ENCODE measurements at regions not wholly inside any gene's neighbourhood (a gene's known extent, or its start where the extent isn't known, plus 50 kb on each side); places are given as distances from the start of the nearest gene placed in this dataset.

GRCh38 chr5:167155387-167156005 lies 1135.9 kb upstream of the WWC1 start:
- no peak for DNase-seq (ENCODE audit: low read depth, low spot score)

- DNase-seq (ENCODE audit: low read depth, low spot score), result no peak
These were observed 1135.0 kb upstream of the WWC1 start for GRCh38 chr5:167156446-167156845.

GRCh38 chr5:167158588-167158987 lies 1132.9 kb upstream of the WWC1 start:
- no peak for DNase-seq (ENCODE audit: low read depth, low spot score)

GRCh38 chr5:167160388-167160787 lies 1131.1 kb upstream of the WWC1 start:
- no peak for DNase-seq (ENCODE audit: low read depth, low spot score)

- no peak for DNase-seq (ENCODE audit: low read depth, low spot score)
These were observed 1124.7 kb upstream of the WWC1 start for GRCh38 chr5:167166696-167167095.

GRCh38 chr5:167167191-167167795 lies 1124.2 kb upstream of the WWC1 start:
- no peak for DNase-seq (ENCODE audit: low read depth, low spot score)

- no peak for DNase-seq (ENCODE audit: low read depth, low spot score)
These were observed 1122.5 kb upstream of the WWC1 start for GRCh38 chr5:167168971-167169370.

- no peak for DNase-seq (ENCODE audit: low read depth, low spot score)
These were observed 1120.4 kb upstream of the WWC1 start for GRCh38 chr5:167171056-167171455.

GRCh38 chr5:167177736-167178135 lies 1113.7 kb upstream of the WWC1 start:
- DNase-seq (ENCODE audit: low read depth, low spot score), result no peak

- DNase-seq (ENCODE audit: low read depth, low spot score), result no peak
These were observed 1110.5 kb upstream of the WWC1 start for GRCh38 chr5:167180906-167181305.

- no peak for DNase-seq (ENCODE audit: low read depth, low spot score)
These were observed 1085.6 kb upstream of the WWC1 start for GRCh38 chr5:167205881-167206280.

GRCh38 chr5:167207081-167207480 lies 1084.4 kb upstream of the WWC1 start:
- no peak for DNase-seq (ENCODE audit: low read depth, low spot score)

GRCh38 chr5:167208911-167209310 lies 1082.5 kb upstream of the WWC1 start:
- no peak for DNase-seq (ENCODE audit: low read depth, low spot score)

GRCh38 chr5:167217097-167217743 lies 1074.2 kb upstream of the WWC1 start:
- DNase-seq (ENCODE audit: low read depth, low spot score), result no peak

GRCh38 chr5:167219298-167219697 lies 1072.1 kb upstream of the WWC1 start:
- DNase-seq (ENCODE audit: low read depth, low spot score), result no peak

- DNase-seq (ENCODE audit: low read depth, low spot score), result no peak
These were observed 1065.1 kb upstream of the WWC1 start for GRCh38 chr5:167226386-167226785.

GRCh38 chr5:167228134-167228533 lies 1063.3 kb upstream of the WWC1 start:
- DNase-seq (ENCODE audit: low read depth, low spot score), result no peak

- DNase-seq (ENCODE audit: low read depth, low spot score), result no peak
These were observed 1061.7 kb upstream of the WWC1 start for GRCh38 chr5:167229751-167230150.

GRCh38 chr5:167230414-167230813 lies 1061.0 kb upstream of the WWC1 start:
- no peak for DNase-seq (ENCODE audit: low read depth, low spot score)

- DNase-seq (ENCODE audit: low read depth, low spot score), result no peak
These were observed 1058.7 kb upstream of the WWC1 start for GRCh38 chr5:167232675-167233311.

- DNase-seq (ENCODE audit: low read depth, low spot score), result no peak
These were observed 1057.8 kb upstream of the WWC1 start for GRCh38 chr5:167233507-167234220.

Measured in pulmonary artery endothelial cell (primary cell).